ENCODE measurements at regions not wholly inside any gene's neighbourhood (a gene's known extent, or its start where the extent isn't known, plus 50 kb on each side); places are given as distances from the start of the nearest gene placed in this dataset.

DNA sequence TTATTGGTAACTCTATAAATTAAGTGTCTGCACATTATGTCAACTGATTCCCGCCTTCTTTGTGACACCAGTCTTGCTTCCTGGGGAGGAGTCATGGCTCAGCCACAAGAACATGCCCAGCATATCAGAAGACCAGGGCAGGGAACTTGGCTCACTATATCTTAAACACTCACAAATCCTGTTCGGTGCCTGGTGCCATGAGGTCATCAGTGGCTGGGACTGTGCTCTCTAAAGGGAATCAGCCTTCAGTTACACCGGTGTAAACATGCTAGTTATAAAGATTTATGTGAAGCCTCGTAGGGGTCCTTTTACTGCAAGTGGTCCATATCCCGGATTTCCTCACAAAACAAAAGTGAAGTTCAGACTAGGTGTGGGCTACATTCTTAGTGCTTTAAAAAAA, 73.1 kb upstream of the ZNF521 start:
- peaks cover 4% of the 10 kb centered on the region for H3K4me1 Mint-ChIP-seq
- no peak overlapping the region for H3K27ac ChIP-seq (ENCODE audit: low read depth)
- H4K20me1 ChIP-seq (replicated peaks; ENCODE audit: insufficient read depth) = no peaks in the 10 kb centered on the region
- H3K4me3 Mint-ChIP-seq = no peak overlapping the region
- peaks cover 1% of the 10 kb centered on the region for H3K27me3 Mint-ChIP-seq (ENCODE audit: insufficient read depth, low read depth, poor library complexity)
- no peaks in the 10 kb centered on the region for H3K36me3 Mint-ChIP-seq (ENCODE audit: low read depth)
- no peaks in the 10 kb centered on the region for H3K9me3 Mint-ChIP-seq
- H3K4me3 ChIP-seq = no peak overlapping the region
- TF ChIP-seq EZH2 (IDR thresholded peaks at IDR 0.05; ENCODE audit: low read depth, unreplicated experiment) (no peak), POLR2AphosphoS5 (IDR thresholded peaks at IDR 0.05; ENCODE audit: low read depth) (no peak), EZH2phosphoT487 (IDR thresholded peaks at IDR 0.05; ENCODE audit: unreplicated experiment) (no peak), CREB1 (CRISPR knock-in tag; IDR thresholded peaks at IDR 0.05; ENCODE audit: low read depth) (no peak), ZNF114 (CRISPR knock-in tag; IDR thresholded peaks at IDR 0.05) (no peak)
- TF ChIP-seq, protein P1, sequence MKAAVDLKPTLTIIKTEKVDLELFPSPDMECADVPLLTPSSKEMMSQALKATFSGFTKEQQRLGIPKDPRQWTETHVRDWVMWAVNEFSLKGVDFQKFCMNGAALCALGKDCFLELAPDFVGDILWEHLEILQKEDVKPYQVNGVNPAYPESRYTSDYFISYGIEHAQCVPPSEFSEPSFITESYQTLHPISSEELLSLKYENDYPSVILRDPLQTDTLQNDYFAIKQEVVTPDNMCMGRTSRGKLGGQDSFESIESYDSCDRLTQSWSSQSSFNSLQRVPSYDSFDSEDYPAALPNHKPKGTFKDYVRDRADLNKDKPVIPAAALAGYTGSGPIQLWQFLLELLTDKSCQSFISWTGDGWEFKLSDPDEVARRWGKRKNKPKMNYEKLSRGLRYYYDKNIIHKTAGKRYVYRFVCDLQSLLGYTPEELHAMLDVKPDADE (IDR thresholded peaks at IDR 0.05) = no peak
- TF ChIP-seq, protein P2, sequence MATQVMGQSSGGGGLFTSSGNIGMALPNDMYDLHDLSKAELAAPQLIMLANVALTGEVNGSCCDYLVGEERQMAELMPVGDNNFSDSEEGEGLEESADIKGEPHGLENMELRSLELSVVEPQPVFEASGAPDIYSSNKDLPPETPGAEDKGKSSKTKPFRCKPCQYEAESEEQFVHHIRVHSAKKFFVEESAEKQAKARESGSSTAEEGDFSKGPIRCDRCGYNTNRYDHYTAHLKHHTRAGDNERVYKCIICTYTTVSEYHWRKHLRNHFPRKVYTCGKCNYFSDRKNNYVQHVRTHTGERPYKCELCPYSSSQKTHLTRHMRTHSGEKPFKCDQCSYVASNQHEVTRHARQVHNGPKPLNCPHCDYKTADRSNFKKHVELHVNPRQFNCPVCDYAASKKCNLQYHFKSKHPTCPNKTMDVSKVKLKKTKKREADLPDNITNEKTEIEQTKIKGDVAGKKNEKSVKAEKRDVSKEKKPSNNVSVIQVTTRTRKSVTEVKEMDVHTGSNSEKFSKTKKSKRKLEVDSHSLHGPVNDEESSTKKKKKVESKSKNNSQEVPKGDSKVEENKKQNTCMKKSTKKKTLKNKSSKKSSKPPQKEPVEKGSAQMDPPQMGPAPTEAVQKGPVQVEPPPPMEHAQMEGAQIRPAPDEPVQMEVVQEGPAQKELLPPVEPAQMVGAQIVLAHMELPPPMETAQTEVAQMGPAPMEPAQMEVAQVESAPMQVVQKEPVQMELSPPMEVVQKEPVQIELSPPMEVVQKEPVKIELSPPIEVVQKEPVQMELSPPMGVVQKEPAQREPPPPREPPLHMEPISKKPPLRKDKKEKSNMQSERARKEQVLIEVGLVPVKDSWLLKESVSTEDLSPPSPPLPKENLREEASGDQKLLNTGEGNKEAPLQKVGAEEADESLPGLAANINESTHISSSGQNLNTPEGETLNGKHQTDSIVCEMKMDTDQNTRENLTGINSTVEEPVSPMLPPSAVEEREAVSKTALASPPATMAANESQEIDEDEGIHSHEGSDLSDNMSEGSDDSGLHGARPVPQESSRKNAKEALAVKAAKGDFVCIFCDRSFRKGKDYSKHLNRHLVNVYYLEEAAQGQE (IDR thresholded peaks at IDR 0.05; ENCODE audit: unreplicated experiment) = no peak
- H3K27ac Mint-ChIP-seq = no peak overlapping the region
- H3K27me3 ChIP-seq (ENCODE audit: insufficient read depth) = no peaks in the 10 kb centered on the region
- no peaks in the 10 kb centered on the region for H3K36me3 ChIP-seq (ENCODE audit: insufficient read depth)
- H3K4me1 ChIP-seq (ENCODE audit: insufficient read depth) = peaks cover 8% of the 10 kb centered on the region; the same call in 1 of the 2 replicates
- H3K4me2 ChIP-seq = no peak overlapping the region
- ATAC-seq (no peak), DNase-seq (ENCODE audit: low spot score) (no peak)
- H2AFZ ChIP-seq = peak overlapping the region; percentile 59; the same call in 1 of the 2 replicates
- no peaks in the 10 kb centered on the region for H3K79me2 ChIP-seq (replicated peaks; ENCODE audit: insufficient read depth)
- no peaks in the 10 kb centered on the region for H3K9me2 ChIP-seq (ENCODE audit: insufficient read depth)
- H3F3A ChIP-seq (replicated peaks; ENCODE audit: low read depth) = no peaks in the 10 kb centered on the region

DNA sequence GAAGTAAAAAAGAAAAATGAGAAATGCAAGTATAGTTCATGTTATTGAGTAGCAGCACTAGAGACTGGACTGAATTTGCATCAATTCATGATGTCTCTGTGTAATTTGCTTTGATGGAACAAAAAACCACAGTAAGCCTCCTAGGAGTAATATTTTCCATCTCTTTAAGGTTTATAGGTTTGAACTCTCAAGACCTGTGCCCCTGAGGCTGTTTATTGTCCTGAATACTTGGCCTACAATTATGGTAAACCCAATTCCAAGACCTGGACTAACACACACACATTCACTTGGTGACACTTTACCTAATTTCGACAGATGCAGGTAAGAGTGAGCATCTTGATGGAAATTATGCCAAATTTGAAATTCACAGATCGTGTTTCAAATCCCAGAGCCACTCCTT, 71.8 kb upstream of the ZNF521 start:
- Histone ChIP-seq H4K20me1 (replicated peaks; ENCODE audit: insufficient read depth) (no peaks in the 10 kb centered on the region), H3K79me2 (replicated peaks; ENCODE audit: insufficient read depth) (no peaks in the 10 kb centered on the region), H3K4me3 (no peak overlapping the region), H3K4me2 (no peak overlapping the region), H3K9me2 (ENCODE audit: insufficient read depth) (no peaks in the 10 kb centered on the region), H3F3A (replicated peaks; ENCODE audit: low read depth) (no peaks in the 10 kb centered on the region), H3K27me3 (ENCODE audit: insufficient read depth) (no peaks in the 10 kb centered on the region), H3K36me3 (ENCODE audit: insufficient read depth) (no peaks in the 10 kb centered on the region), H3K27ac (ENCODE audit: low read depth) (no peak overlapping the region), H2AFZ (no peak overlapping the region), H3K4me1 (ENCODE audit: insufficient read depth) (peaks cover 8% of the 10 kb centered on the region; the same call in 1 of the 2 replicates)
- DNase-seq (ENCODE audit: low spot score) = no peak
- H3K36me3 Mint-ChIP-seq (ENCODE audit: low read depth) = no peaks in the 10 kb centered on the region
- peaks cover 2% of the 10 kb centered on the region; the same call in 2 of the 3 replicates for H3K4me1 Mint-ChIP-seq
- ATAC-seq = no peak
- H3K4me3 Mint-ChIP-seq = no peak overlapping the region
- peaks cover 1% of the 10 kb centered on the region for H3K27me3 Mint-ChIP-seq (ENCODE audit: insufficient read depth, low read depth, poor library complexity)
- no peak overlapping the region for H3K27ac Mint-ChIP-seq
- H3K9me3 Mint-ChIP-seq = no peaks in the 10 kb centered on the region
- no peak for TF ChIP-seq POLR2AphosphoS5 (IDR thresholded peaks at IDR 0.05; ENCODE audit: low read depth)
- TF ChIP-seq, protein P3, sequence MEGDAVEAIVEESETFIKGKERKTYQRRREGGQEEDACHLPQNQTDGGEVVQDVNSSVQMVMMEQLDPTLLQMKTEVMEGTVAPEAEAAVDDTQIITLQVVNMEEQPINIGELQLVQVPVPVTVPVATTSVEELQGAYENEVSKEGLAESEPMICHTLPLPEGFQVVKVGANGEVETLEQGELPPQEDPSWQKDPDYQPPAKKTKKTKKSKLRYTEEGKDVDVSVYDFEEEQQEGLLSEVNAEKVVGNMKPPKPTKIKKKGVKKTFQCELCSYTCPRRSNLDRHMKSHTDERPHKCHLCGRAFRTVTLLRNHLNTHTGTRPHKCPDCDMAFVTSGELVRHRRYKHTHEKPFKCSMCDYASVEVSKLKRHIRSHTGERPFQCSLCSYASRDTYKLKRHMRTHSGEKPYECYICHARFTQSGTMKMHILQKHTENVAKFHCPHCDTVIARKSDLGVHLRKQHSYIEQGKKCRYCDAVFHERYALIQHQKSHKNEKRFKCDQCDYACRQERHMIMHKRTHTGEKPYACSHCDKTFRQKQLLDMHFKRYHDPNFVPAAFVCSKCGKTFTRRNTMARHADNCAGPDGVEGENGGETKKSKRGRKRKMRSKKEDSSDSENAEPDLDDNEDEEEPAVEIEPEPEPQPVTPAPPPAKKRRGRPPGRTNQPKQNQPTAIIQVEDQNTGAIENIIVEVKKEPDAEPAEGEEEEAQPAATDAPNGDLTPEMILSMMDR (conservative IDR thresholded peaks at IDR 0.05; ENCODE audit: low read depth in 2 of 2) = no peak
- TF ChIP-seq ZNF114 (CRISPR knock-in tag; IDR thresholded peaks at IDR 0.05) = no peak
- no peak for TF ChIP-seq STAT1 (IDR thresholded peaks at IDR 0.05; ENCODE audit: unreplicated experiment)
- TF ChIP-seq ZNF331 (CRISPR knock-in tag; IDR thresholded peaks at IDR 0.05; ENCODE audit: low read depth) = no peak
- no peak for TF ChIP-seq NANOG (IDR thresholded peaks at IDR 0.05; ENCODE audit: borderline replicate concordance)
- TF ChIP-seq, protein P1 (IDR thresholded peaks at IDR 0.05) = no peak
- no peak for TF ChIP-seq EZH2phosphoT487 (IDR thresholded peaks at IDR 0.05; ENCODE audit: unreplicated experiment)
- TF ChIP-seq CREB1 (CRISPR knock-in tag; IDR thresholded peaks at IDR 0.05; ENCODE audit: low read depth) = no peak
- TF ChIP-seq, protein P2 (IDR thresholded peaks at IDR 0.05; ENCODE audit: unreplicated experiment) = no peak

Measured in GM23338 (cell line).